Neural cell (in vitro differentiated cells): ENCODE measurements at regions not wholly inside any gene's neighbourhood (a gene's known extent, or its start where the extent isn't known, plus 50 kb on each side); places are given as distances from the start of the nearest gene placed in this dataset.

ENCODE experiments used
- CTCF ChIP-seq: fragments of 450-650 bp; IDR thresholded peaks from 2 replicates; pipeline ENCODE4 v1.5.1; 2014; ENCODE audit warnings: antibody characterized with exemption, mild to moderate bottlenecking, moderate library complexity; ENCODE audit not compliant: poor library complexity, severe bottlenecking
- EP300 ChIP-seq: fragments of 450-650 bp; conservative IDR thresholded peaks from 2 replicates; pipeline ENCODE4 v1.6.1; 2014; ENCODE audit warnings: antibody characterized with exemption, mild to moderate bottlenecking, moderate library complexity; ENCODE audit not compliant: poor library complexity, severe bottlenecking
- EZH2 ChIP-seq: fragments of 200-600, 300-800 bp; shearing (Covaris generic), sonication (generic); IDR thresholded peaks from 2 replicates; pipeline ENCODE4 v1.6.1; 2014; ENCODE audit warnings: antibody characterized with exemption, low read length, borderline replicate concordance, mild to moderate bottlenecking; ENCODE audit not compliant: insufficient read depth, poor library complexity, severe bottlenecking
- POLR2AphosphoS5 ChIP-seq: IDR thresholded peaks from 2 replicates; pipeline ENCODE4 v1.6.1; 2012
- RAD21 ChIP-seq: fragments of 450-650 bp; conservative IDR thresholded peaks from 2 replicates; pipeline ENCODE4 v1.6.1; 2014; ENCODE audit warnings: antibody characterized with exemption, mild to moderate bottlenecking, moderate library complexity
- REST ChIP-seq: IDR thresholded peaks from 2 replicates; pipeline ENCODE4 v1.6.1; 2012; ENCODE audit warnings: borderline replicate concordance
- TAF1 ChIP-seq: IDR thresholded peaks from 2 replicates; pipeline ENCODE4 v1.6.1; 2012; ENCODE audit warnings: low read depth

- TF ChIP-seq EZH2 (no peak), CTCF (no peak), POLR2AphosphoS5 (no peak), RAD21 (no peak), TAF1 (no peak), EP300 (no peak), REST (no peak)
Observed at GRCh38 chr4:152165846-152166245, 370.0 kb downstream of the FBXW7 start.
